Right ventricle myocardium superior (tissue), 1 donor: ENCODE measurements at regions not wholly inside any gene's neighbourhood (a gene's known extent, or its start where the extent isn't known, plus 50 kb on each side); places are given as distances from the start of the nearest gene placed in this dataset.
"Not testable (repeated sequence)": the region's sequence is repeated elsewhere in the genome, so short reads cannot be mapped to it uniquely, and the experiment has no call there.

ENCODE experiments used
- ATAC-seq: fragments of 200-7000 bp; cut with Tn5 transposase; one replicate; pipeline ENCODE4 v1.9.1; 2020; ENCODE audit warnings: mild to moderate bottlenecking; ENCODE audit not compliant: poor library complexity
- DNase-seq: peaks from one replicate; pipeline ENCODE4 v3.0.0-alpha.2; 2020
- intact Hi-C: fragments of 100-400 bp; cut with DNase I; formaldehyde crosslinking; loops from one replicate; pipeline ENCODE4 v1.11.2; 2022
- donor health status: DM: no; HTN: yes; CAD: no; lungs with severe emphysema.

GRCh38 chr20:47905628-47906347 is 120.5 kb upstream of the SULF2 start:
- DNase-seq, result no peak
- ATAC-seq, result no peak
- intact Hi-C loops, result no loop called here

- intact Hi-C loops, DNase-seq, ATAC-seq: not testable (repeated sequence)
Observed at GRCh38 chr20:47903009-47903408, 117.7 kb upstream of the SULF2 start.

- DNase-seq, ATAC-seq: not testable (repeated sequence)
- intact Hi-C loops, result loop anchor here (10.0 kb wide), 2 partner anchors 55 to 85 kb away; no protein-coding TSS in a partner anchor
Observed at GRCh38 chr20:47899313-47899712, 114.0 kb upstream of the SULF2 start.

- intact Hi-C loops, result loop anchor here (10.0 kb wide), 2 partner anchors 53 to 83 kb away; no protein-coding TSS in a partner anchor
- DNase-seq, result no peak
- ATAC-seq, result no peak
Observed at GRCh38 chr20:47897461-47897860, 112.2 kb upstream of the SULF2 start.

GRCh38 chr20:47892681-47893080 is 107.4 kb upstream of the SULF2 start:
- intact Hi-C loops, result loop anchor here (5.0 to 10.0 kb wide), 3 partner anchors 48 to 625 kb away; no protein-coding TSS in a partner anchor
- not testable (repeated sequence) for DNase-seq, ATAC-seq

- not testable (repeated sequence) for DNase-seq, ATAC-seq
- intact Hi-C loops, result loop anchor here (5.0 to 10.0 kb wide), 3 partner anchors 46 to 627 kb away; no protein-coding TSS in a partner anchor
Observed at GRCh38 chr20:47890708-47891107, 105.4 kb upstream of the SULF2 start.

- DNase-seq, ATAC-seq: not testable (repeated sequence)
- intact Hi-C loops, result loop anchor here (5.0 to 10.0 kb wide), 3 partner anchors 45 to 628 kb away; no protein-coding TSS in a partner anchor
Observed at GRCh38 chr20:47889751-47890150, 104.5 kb upstream of the SULF2 start.

- intact Hi-C loops, result no loop called here
- DNase-seq, result no peak
Observed at GRCh38 chr20:47888351-47888750, 103.1 kb upstream of the SULF2 start.

GRCh38 chr20:47887477-47888080 is 102.3 kb upstream of the SULF2 start:
- ATAC-seq (no peak), DNase-seq (no peak)
- intact Hi-C loops, result no loop called here

More at GRCh38 chr20:47888351-47888750, 103.1 kb upstream of the SULF2 start:
- no peak for ATAC-seq

- intact Hi-C loops, result no loop called here
- DNase-seq (no peak), ATAC-seq (no peak)
Observed at GRCh38 chr20:47887064-47887463, 101.8 kb upstream of the SULF2 start.

- DNase-seq (no peak), ATAC-seq (no peak)
- intact Hi-C loops, result no loop called here
Observed at GRCh38 chr20:47886454-47887041, 101.3 kb upstream of the SULF2 start.

GRCh38 chr20:47885909-47886453 is 100.7 kb upstream of the SULF2 start:
- intact Hi-C loops, result no loop called here
- no peak for DNase-seq
- ATAC-seq, result no peak

- ATAC-seq, DNase-seq, intact Hi-C loops: not testable (repeated sequence)
Observed at GRCh38 chr20:47883940-47884339, 98.7 kb upstream of the SULF2 start.

- no peak for ATAC-seq
- intact Hi-C loops, result no loop called here
- DNase-seq, result no peak
Observed at GRCh38 chr20:47883186-47883585, 97.9 kb upstream of the SULF2 start.

GRCh38 chr20:47879771-47880170 is 94.5 kb upstream of the SULF2 start:
- intact Hi-C loops, result no loop called here
- ATAC-seq (no peak), DNase-seq (no peak)

GRCh38 chr20:47878601-47879027 is 93.3 kb upstream of the SULF2 start:
- intact Hi-C loops, result no loop called here
- no peak for DNase-seq
- no peak for ATAC-seq

- intact Hi-C loops, result no loop called here
- no peak for ATAC-seq
- no peak for DNase-seq
Observed at GRCh38 chr20:47876311-47877088, 91.2 kb upstream of the SULF2 start.

- ATAC-seq (no peak), DNase-seq (no peak)
- intact Hi-C loops, result no loop called here
Observed at GRCh38 chr20:47875297-47876025, 90.2 kb upstream of the SULF2 start.
